K562 (cell line): ENCODE measurements at regions not wholly inside any gene's neighbourhood (a gene's known extent, or its start where the extent isn't known, plus 50 kb on each side); places are given as distances from the start of the nearest gene placed in this dataset.
"Not testable (repeated sequence)": the region's sequence is repeated elsewhere in the genome, so short reads cannot be mapped to it uniquely, and the experiment has no call there.

Source experiments
- CTCF ChIP-seq, 3 experiments: IDR thresholded peaks in 2 of 3; conservative IDR thresholded peaks in 1 of 3; 2 replicates each; pipeline ENCODE4 v1.5.1; 2011 to 2012; ENCODE audit warnings: low read length in 3 of 3, mild to moderate bottlenecking in 3 of 3, control low read depth in 2 of 3, improper control_type of control experiment in 1 of 3, inconsistent platforms in 1 of 3, low read depth in 1 of 3, mixed read lengths in 1 of 3, moderate library complexity in 1 of 3; ENCODE audit not compliant: insufficient read depth in 2 of 3
- EGR1 ChIP-seq: fragments of 450-650 bp; conservative IDR thresholded peaks from 2 replicates; pipeline ENCODE4 v1.6.1; 2017; ENCODE audit warnings: mild to moderate bottlenecking
- GATAD2A ChIP-seq: fragments of 450-650 bp; IDR thresholded peaks from 2 replicates; pipeline ENCODE4 v1.6.1; 2017
- MXI1 ChIP-seq: IDR thresholded peaks from 2 replicates; pipeline ENCODE4 v1.6.1; 2011; ENCODE audit warnings: low read depth, mild to moderate bottlenecking, improper control_type of control experiment, low read length
- MYC ChIP-seq, 2 experiments: fragments of 250-450 bp in 1 of 2; sonication (Bioruptor Pico) in 1 of 2; IDR thresholded peaks; 2 replicates each; pipeline versions ENCODE4 v1.5.1 to v1.6.1; 2012 to 2021; ENCODE audit warnings: low read depth in 2 of 2, borderline replicate concordance in 1 of 2, improper control_type of control experiment in 1 of 2, low read length in 1 of 2, mild to moderate bottlenecking in 1 of 2, moderate library complexity in 1 of 2
- NR2F6 ChIP-seq: fragments of 450-650 bp; formaldehyde crosslinking; IDR thresholded peaks from 2 replicates; pipeline ENCODE4 v1.4.0; 2020; ENCODE audit warnings: mild to moderate bottlenecking
- SMC3 ChIP-seq: conservative IDR thresholded peaks from 2 replicates; pipeline ENCODE4 v1.6.1; 2011; ENCODE audit warnings: low read depth, low read length, improper control_type of control experiment; ENCODE audit not compliant: insufficient read depth
- SRF ChIP-seq, 2 experiments: fragments of 250-450, 450-650 bp in 1 of 2; sonication (Bioruptor Pico) in 1 of 2; sonication (generic) in 1 of 2; formaldehyde crosslinking; IDR thresholded peaks; 2 replicates each; pipeline versions ENCODE4 v1.5.0 to v1.5.1; 2020 to 2022; ENCODE audit warnings: mild to moderate bottlenecking in 1 of 2, missing genetic modification reagents in 1 of 2
- STAT5B ChIP-seq: fragments of 250-450 bp; sonication (Bioruptor Pico); IDR thresholded peaks from 2 replicates; pipeline ENCODE4 v1.8.0; 2021; ENCODE audit warnings: mild to moderate bottlenecking, inconsistent platforms
- ZBTB7A ChIP-seq: IDR thresholded peaks from 2 replicates; pipeline ENCODE4 v1.6.1; 2011; ENCODE audit warnings: low read depth, mild to moderate bottlenecking, low read length, moderate library complexity, borderline replicate concordance; ENCODE audit not compliant: control insufficient read depth
- ZNF696 ChIP-seq: fragments of 250-450 bp; sonication (Bioruptor Pico); conservative IDR thresholded peaks from 2 replicates; pipeline ENCODE4 v1.4.0; 2020; ENCODE audit warnings: mild to moderate bottlenecking, moderate library complexity

- TF ChIP-seq ZNF696; ZBTB7A; EGR1; NR2F6 (CRISPR knock-in tag); SMC3; GATAD2A; MXI1; CTCF (IDR thresholded peaks at IDR 0.05 in 2 of 3, conservative IDR thresholded peaks at IDR 0.05 in 1 of 3; ENCODE audit: insufficient read depth in 2 of 3, low read depth in 1 of 3, low read length in 3 of 3); STAT5B; MYC (IDR thresholded peaks at IDR 0.05; ENCODE audit: low read depth, low read length); MYC (CRISPR knock-in tag; IDR thresholded peaks at IDR 0.05; ENCODE audit: borderline replicate concordance, low read depth); SRF (CRISPR knock-in tag; IDR thresholded peaks at IDR 0.05): not testable (repeated sequence)
These were observed 77.5 kb upstream of the RGPD5 start for GRCh38 chr2:109716596-109716995.
